ENCODE measurements at regions not wholly inside any gene's neighbourhood (a gene's known extent, or its start where the extent isn't known, plus 50 kb on each side); places are given as distances from the start of the nearest gene placed in this dataset.
A peak's percentile ranks its signal among the peaks of the same experiment; 100 is the strongest.

DNA sequence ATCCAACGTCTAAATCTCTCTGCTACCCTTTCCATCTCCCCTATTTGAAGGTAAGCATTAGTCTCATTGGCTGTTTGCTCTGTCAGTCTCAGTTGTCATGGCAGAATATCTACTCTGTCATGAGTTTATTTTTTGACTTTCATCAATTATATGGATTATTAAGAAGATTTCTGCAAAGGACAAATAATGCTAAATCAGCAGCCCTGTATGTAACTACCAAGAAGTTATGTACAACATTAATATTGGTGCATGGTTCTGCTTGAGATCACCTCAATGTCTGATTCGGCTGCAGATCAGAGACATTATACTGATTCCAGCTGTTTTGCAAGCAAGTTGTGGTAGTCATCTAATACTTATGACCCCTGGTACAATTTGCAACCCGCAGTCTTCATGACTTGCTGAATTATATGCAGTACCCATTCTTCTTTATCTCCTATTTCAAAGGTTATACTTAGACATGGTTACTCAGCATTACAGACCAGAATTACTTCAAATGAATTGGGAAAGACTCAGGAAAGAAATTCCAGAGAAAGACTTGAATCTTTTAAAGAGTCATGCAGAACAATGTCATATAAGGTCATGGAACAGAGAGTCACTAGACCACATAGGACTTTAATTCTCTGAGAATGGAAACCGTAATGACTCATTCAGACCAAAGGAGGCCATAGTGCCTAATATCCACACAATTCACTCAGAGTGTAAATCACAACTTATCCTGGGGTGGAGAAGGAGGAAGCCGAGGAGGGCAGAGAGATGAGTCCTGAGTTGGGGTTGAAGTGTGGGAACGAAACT is 201.4 kb downstream of the IBTK start:
- DNase-seq (no peak), ATAC-seq (ENCODE audit: insufficient read depth, low read depth) (no peak)
- Histone ChIP-seq H3K36me3 (ENCODE audit: insufficient read depth, low read length) (no peaks in the 10 kb centered on the region), H3K4me2 (ENCODE audit: insufficient read depth, low read length) (no peak overlapping the region), H3K79me2 (ENCODE audit: insufficient read depth, low read length) (no peaks in the 10 kb centered on the region), H3K9me3 (ENCODE audit: insufficient read depth, low read length, severe bottlenecking) (no peaks in the 10 kb centered on the region), H3K4me1 (ENCODE audit: insufficient read depth, low read length) (no peaks in the 10 kb centered on the region), H3K4me3 (ENCODE audit: low read depth in 1 of 2, low read length in 2 of 2) (no peak overlapping the region), H2AFZ (ENCODE audit: low read depth, low read length) (no peak overlapping the region), H3K27me3 (ENCODE audit: insufficient read depth, low read length, poor library complexity) (no peaks in the 10 kb centered on the region), H3K9ac (ENCODE audit: low read depth, low read length) (no peak overlapping the region), H3K27ac (ENCODE audit: low read length) (no peak overlapping the region), H4K20me1 (ENCODE audit: insufficient read depth, low read length) (no peaks in the 10 kb centered on the region)
- TF ChIP-seq EZH2 (IDR thresholded peaks at IDR 0.05; ENCODE audit: borderline replicate concordance, low read depth, low read length, severe bottlenecking): no peak
- TF ChIP-seq, protein P1, sequence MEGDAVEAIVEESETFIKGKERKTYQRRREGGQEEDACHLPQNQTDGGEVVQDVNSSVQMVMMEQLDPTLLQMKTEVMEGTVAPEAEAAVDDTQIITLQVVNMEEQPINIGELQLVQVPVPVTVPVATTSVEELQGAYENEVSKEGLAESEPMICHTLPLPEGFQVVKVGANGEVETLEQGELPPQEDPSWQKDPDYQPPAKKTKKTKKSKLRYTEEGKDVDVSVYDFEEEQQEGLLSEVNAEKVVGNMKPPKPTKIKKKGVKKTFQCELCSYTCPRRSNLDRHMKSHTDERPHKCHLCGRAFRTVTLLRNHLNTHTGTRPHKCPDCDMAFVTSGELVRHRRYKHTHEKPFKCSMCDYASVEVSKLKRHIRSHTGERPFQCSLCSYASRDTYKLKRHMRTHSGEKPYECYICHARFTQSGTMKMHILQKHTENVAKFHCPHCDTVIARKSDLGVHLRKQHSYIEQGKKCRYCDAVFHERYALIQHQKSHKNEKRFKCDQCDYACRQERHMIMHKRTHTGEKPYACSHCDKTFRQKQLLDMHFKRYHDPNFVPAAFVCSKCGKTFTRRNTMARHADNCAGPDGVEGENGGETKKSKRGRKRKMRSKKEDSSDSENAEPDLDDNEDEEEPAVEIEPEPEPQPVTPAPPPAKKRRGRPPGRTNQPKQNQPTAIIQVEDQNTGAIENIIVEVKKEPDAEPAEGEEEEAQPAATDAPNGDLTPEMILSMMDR (IDR thresholded peaks at IDR 0.05; ENCODE audit: borderline replicate concordance, extremely low read depth, low read length, poor library complexity, severe bottlenecking): no peak

DNA sequence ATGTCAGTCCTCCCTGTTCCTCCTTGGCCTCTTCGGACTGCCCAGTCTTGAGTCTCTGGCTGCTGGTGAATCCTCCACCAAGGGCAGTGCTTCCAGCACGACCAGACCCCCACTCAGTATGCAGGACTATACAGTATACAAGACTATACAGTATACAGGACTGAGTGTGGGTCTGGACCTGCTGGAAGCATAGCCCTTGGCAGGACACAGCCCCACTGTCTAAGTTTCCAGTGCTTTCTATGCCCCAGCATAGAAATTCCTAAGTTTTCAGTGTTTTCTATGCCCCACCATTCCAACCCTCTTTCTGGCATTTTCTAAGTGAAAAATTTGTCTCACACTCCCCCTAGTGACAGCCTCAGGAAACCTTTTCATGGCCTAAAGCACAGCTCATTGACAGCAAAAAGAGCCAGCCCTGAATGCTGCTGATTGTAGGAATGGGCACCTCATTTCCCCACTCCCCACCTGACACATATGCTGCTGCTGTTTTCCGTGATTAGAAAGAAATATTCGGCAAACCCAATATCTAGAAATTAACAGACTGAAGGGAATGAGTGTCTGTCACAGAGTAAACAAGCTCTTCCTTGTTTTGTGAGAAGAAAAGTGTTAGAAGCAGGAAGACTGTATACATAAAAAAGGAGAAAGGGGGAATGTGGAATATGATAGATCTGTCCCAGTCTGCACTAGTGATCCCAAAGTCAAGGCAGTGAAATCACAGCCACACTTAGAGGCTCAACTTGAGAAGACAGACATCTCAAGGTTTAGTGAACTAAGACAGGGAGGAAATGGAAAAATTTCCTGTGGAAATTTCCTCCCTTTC is 206.9 kb downstream of the IBTK start:
- no peaks in the 10 kb centered on the region for H3K9me3 ChIP-seq (ENCODE audit: insufficient read depth, low read length, severe bottlenecking)
- peak; percentile 77 for ATAC-seq (ENCODE audit: insufficient read depth, low read depth)
- peak overlapping the region; percentile 59 for H2AFZ ChIP-seq (ENCODE audit: low read depth, low read length)
- H4K20me1 ChIP-seq (ENCODE audit: insufficient read depth, low read length): no peaks in the 10 kb centered on the region
- H3K4me2 ChIP-seq (ENCODE audit: insufficient read depth, low read length): no peak overlapping the region
- peak; percentile 30 for DNase-seq
- H3K9ac ChIP-seq (ENCODE audit: low read depth, low read length): no peak overlapping the region
- no peaks in the 10 kb centered on the region for H3K27me3 ChIP-seq (ENCODE audit: insufficient read depth, low read length, poor library complexity)
- H3K79me2 ChIP-seq (ENCODE audit: insufficient read depth, low read length): no peaks in the 10 kb centered on the region
- no peaks in the 10 kb centered on the region for H3K4me1 ChIP-seq (ENCODE audit: insufficient read depth, low read length)
- H3K36me3 ChIP-seq (ENCODE audit: insufficient read depth, low read length): no peaks in the 10 kb centered on the region
- no peak overlapping the region for H3K27ac ChIP-seq (ENCODE audit: low read length)
- no peak overlapping the region for H3K4me3 ChIP-seq (ENCODE audit: low read depth in 1 of 2, low read length in 2 of 2)
- TF ChIP-seq, protein P1 (IDR thresholded peaks at IDR 0.05; ENCODE audit: borderline replicate concordance, extremely low read depth, low read length, poor library complexity, severe bottlenecking): peak; percentile 82
- TF ChIP-seq EZH2 (IDR thresholded peaks at IDR 0.05; ENCODE audit: borderline replicate concordance, low read depth, low read length, severe bottlenecking): no peak

DNA sequence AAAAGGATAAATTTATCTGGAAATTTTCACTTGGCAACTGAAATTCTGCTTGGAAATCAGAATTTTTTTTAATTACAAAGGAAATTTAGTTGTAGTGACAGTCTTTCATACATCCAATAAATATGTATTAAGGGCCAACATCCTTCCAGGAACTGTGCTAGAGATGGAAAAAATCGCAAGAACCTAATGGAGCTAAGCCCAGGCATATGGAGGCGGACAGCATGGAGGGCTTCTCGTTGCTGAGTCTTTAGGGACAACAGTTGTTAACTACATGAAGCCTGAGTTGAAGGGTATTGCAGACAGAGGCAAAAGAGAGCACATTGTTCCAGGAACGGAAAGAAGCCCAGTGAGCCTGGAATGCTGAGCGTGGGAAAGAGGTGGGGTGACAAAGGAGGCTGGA is 208.9 kb downstream of the IBTK start:
- Histone ChIP-seq H3K9ac (ENCODE audit: low read depth, low read length) (no peak overlapping the region), H3K9me3 (ENCODE audit: insufficient read depth, low read length, severe bottlenecking) (no peaks in the 10 kb centered on the region), H3K4me3 (ENCODE audit: low read depth in 1 of 2, low read length in 2 of 2) (no peak overlapping the region), H3K27ac (ENCODE audit: low read length) (no peak overlapping the region), H3K4me1 (ENCODE audit: insufficient read depth, low read length) (no peaks in the 10 kb centered on the region), H4K20me1 (ENCODE audit: insufficient read depth, low read length) (no peaks in the 10 kb centered on the region), H3K79me2 (ENCODE audit: insufficient read depth, low read length) (no peaks in the 10 kb centered on the region), H2AFZ (ENCODE audit: low read depth, low read length) (no peak overlapping the region), H3K36me3 (ENCODE audit: insufficient read depth, low read length) (no peaks in the 10 kb centered on the region), H3K27me3 (ENCODE audit: insufficient read depth, low read length, poor library complexity) (no peaks in the 10 kb centered on the region), H3K4me2 (ENCODE audit: insufficient read depth, low read length) (no peak overlapping the region)
- no peak for TF ChIP-seq EZH2 (IDR thresholded peaks at IDR 0.05; ENCODE audit: borderline replicate concordance, low read depth, low read length, severe bottlenecking)
- no peak for DNase-seq
- no peak for ATAC-seq (ENCODE audit: insufficient read depth, low read depth)

DNA sequence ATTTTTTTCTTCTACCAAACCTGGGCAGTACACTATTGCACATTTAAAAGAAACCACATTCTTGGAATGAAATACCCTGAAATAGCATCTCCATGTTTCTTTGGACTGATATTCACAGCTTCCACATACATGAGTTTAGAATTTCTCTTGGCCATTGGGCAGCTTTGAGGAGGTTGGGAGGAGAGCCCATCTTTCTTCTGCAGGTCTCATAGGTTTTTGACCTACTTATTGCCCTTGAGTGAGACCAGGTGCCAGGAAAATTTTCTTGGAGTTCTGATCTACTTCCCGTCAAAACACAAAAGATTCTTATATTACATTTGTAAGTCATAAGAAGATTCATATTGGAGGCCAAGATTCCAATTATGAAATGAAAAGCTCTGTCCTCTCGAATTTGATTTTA is 212.0 kb downstream of the IBTK start:
- no peak overlapping the region for H3K4me2 ChIP-seq (ENCODE audit: insufficient read depth, low read length)
- no peaks in the 10 kb centered on the region for H3K79me2 ChIP-seq (ENCODE audit: insufficient read depth, low read length)
- DNase-seq (no peak), ATAC-seq (ENCODE audit: insufficient read depth, low read depth) (no peak)
- H3K36me3 ChIP-seq (ENCODE audit: insufficient read depth, low read length): no peaks in the 10 kb centered on the region
- H3K9ac ChIP-seq (ENCODE audit: low read depth, low read length): no peak overlapping the region
- no peak overlapping the region for H3K27ac ChIP-seq (ENCODE audit: low read length)
- no peak for TF ChIP-seq EZH2 (IDR thresholded peaks at IDR 0.05; ENCODE audit: borderline replicate concordance, low read depth, low read length, severe bottlenecking)
- TF ChIP-seq, protein P1 (IDR thresholded peaks at IDR 0.05; ENCODE audit: borderline replicate concordance, extremely low read depth, low read length, poor library complexity, severe bottlenecking): no peak
- no peak overlapping the region for H3K4me3 ChIP-seq (ENCODE audit: low read depth in 1 of 2, low read length in 2 of 2)
- no peaks in the 10 kb centered on the region for H3K4me1 ChIP-seq (ENCODE audit: insufficient read depth, low read length)
- no peaks in the 10 kb centered on the region for H3K9me3 ChIP-seq (ENCODE audit: insufficient read depth, low read length, severe bottlenecking)
- H2AFZ ChIP-seq (ENCODE audit: low read depth, low read length): no peak overlapping the region
- no peaks in the 10 kb centered on the region for H4K20me1 ChIP-seq (ENCODE audit: insufficient read depth, low read length)
- H3K27me3 ChIP-seq (ENCODE audit: insufficient read depth, low read length, poor library complexity): no peaks in the 10 kb centered on the region

Data from DND-41 (cell line).